GM23338 (cell line): ENCODE measurements at regions not wholly inside any gene's neighbourhood (a gene's known extent, or its start where the extent isn't known, plus 50 kb on each side); places are given as distances from the start of the nearest gene placed in this dataset.

Source experiments
- CTCF ChIP-seq, 2 experiments: fragments of 200-600 bp in 1 of 2; sonication (generic) in 1 of 2; conservative IDR thresholded peaks; 2 replicates each; pipeline versions ENCODE4 v1.5.1 to v1.6.1; 2016 to 2017; ENCODE audit warnings: antibody characterized with exemption in 2 of 2, low read depth in 2 of 2, mild to moderate bottlenecking in 2 of 2, moderate library complexity in 1 of 2
- EZH2 ChIP-seq: fragments of 200-600 bp; sonication (generic); IDR thresholded peaks from one replicate; pipeline ENCODE4 v1.8.0; 2017; ENCODE audit warnings: antibody characterized with exemption, mild to moderate bottlenecking, low read depth; ENCODE audit not compliant: unreplicated experiment
- EZH2phosphoT487 ChIP-seq: fragments of 200-600 bp; sonication (generic); IDR thresholded peaks from one replicate; pipeline ENCODE4 v1.8.1; 2018; ENCODE audit warnings: antibody characterized with exemption; ENCODE audit not compliant: unreplicated experiment
- JUNB ChIP-seq: IDR thresholded peaks from one replicate; pipeline ENCODE4 v1.6.1; 2016; ENCODE audit warnings: antibody characterized with exemption; ENCODE audit not compliant: unreplicated experiment
- NANOG ChIP-seq: IDR thresholded peaks from 2 replicates; pipeline ENCODE4 v1.6.1; 2016; ENCODE audit warnings: antibody characterized with exemption, borderline replicate concordance
- POLR2AphosphoS5 ChIP-seq: IDR thresholded peaks from 2 replicates; pipeline ENCODE4 v1.6.1; 2016; ENCODE audit warnings: antibody characterized with exemption, low read depth
- STAT1 ChIP-seq: IDR thresholded peaks from one replicate; pipeline ENCODE4 v1.6.1; 2016; ENCODE audit warnings: antibody characterized with exemption; ENCODE audit not compliant: unreplicated experiment
- ZNF331 ChIP-seq: fragments of 250-450 bp; sonication (Bioruptor Pico); IDR thresholded peaks from 2 replicates; pipeline ENCODE4 v1.5.0; 2020; ENCODE audit warnings: low read depth, mild to moderate bottlenecking, moderate library complexity
- TF ChIP-seq, protein P1 (sequence below): IDR thresholded peaks from one replicate; pipeline ENCODE4 v1.6.1; 2018; ENCODE audit warnings: antibody characterized with exemption; ENCODE audit not compliant: unreplicated experiment
- TF ChIP-seq, protein P2 (sequence below): IDR thresholded peaks from 2 replicates; pipeline ENCODE4 v1.6.1; 2016; ENCODE audit warnings: antibody characterized with exemption
- TF ChIP-seq, protein P3 (sequence below): fragments of 250-450 bp; sonication (Bioruptor Pico); IDR thresholded peaks from 2 replicates; pipeline ENCODE4 v1.5.0; 2020; ENCODE audit warnings: mild to moderate bottlenecking, moderate library complexity

DNA sequence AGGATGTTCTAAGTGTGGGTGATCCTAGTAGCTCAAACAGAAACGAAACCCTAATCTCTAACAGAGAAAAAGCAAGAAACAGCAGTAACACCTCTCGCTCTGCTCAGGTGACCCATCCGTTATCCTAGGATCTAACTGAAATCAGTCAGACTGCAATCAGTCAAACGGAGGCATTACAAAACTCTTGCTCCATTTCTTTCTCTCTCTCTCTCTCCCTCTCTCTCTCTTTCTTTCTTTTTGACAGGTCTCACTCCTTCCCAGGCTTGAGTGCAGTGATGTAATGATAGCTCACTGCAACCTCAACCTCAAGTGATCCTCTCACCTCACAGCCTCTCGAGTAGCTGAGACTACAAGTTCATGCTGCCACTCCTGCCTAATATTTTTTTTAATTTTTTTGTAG is 1283.5 kb upstream of the CELF2 start:
- no peak for TF ChIP-seq CTCF (conservative IDR thresholded peaks at IDR 0.05; ENCODE audit: low read depth in 2 of 2)
- no peak for TF ChIP-seq EZH2
- TF ChIP-seq JUNB: no peak
- no peak for TF ChIP-seq POLR2AphosphoS5
- no peak for TF ChIP-seq ZNF331 (CRISPR knock-in tag)
- TF ChIP-seq EZH2phosphoT487: no peak
- no peak for TF ChIP-seq STAT1
- TF ChIP-seq, protein P1, sequence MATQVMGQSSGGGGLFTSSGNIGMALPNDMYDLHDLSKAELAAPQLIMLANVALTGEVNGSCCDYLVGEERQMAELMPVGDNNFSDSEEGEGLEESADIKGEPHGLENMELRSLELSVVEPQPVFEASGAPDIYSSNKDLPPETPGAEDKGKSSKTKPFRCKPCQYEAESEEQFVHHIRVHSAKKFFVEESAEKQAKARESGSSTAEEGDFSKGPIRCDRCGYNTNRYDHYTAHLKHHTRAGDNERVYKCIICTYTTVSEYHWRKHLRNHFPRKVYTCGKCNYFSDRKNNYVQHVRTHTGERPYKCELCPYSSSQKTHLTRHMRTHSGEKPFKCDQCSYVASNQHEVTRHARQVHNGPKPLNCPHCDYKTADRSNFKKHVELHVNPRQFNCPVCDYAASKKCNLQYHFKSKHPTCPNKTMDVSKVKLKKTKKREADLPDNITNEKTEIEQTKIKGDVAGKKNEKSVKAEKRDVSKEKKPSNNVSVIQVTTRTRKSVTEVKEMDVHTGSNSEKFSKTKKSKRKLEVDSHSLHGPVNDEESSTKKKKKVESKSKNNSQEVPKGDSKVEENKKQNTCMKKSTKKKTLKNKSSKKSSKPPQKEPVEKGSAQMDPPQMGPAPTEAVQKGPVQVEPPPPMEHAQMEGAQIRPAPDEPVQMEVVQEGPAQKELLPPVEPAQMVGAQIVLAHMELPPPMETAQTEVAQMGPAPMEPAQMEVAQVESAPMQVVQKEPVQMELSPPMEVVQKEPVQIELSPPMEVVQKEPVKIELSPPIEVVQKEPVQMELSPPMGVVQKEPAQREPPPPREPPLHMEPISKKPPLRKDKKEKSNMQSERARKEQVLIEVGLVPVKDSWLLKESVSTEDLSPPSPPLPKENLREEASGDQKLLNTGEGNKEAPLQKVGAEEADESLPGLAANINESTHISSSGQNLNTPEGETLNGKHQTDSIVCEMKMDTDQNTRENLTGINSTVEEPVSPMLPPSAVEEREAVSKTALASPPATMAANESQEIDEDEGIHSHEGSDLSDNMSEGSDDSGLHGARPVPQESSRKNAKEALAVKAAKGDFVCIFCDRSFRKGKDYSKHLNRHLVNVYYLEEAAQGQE: no peak
- TF ChIP-seq, protein P2, sequence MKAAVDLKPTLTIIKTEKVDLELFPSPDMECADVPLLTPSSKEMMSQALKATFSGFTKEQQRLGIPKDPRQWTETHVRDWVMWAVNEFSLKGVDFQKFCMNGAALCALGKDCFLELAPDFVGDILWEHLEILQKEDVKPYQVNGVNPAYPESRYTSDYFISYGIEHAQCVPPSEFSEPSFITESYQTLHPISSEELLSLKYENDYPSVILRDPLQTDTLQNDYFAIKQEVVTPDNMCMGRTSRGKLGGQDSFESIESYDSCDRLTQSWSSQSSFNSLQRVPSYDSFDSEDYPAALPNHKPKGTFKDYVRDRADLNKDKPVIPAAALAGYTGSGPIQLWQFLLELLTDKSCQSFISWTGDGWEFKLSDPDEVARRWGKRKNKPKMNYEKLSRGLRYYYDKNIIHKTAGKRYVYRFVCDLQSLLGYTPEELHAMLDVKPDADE: no peak
- TF ChIP-seq, protein P3, sequence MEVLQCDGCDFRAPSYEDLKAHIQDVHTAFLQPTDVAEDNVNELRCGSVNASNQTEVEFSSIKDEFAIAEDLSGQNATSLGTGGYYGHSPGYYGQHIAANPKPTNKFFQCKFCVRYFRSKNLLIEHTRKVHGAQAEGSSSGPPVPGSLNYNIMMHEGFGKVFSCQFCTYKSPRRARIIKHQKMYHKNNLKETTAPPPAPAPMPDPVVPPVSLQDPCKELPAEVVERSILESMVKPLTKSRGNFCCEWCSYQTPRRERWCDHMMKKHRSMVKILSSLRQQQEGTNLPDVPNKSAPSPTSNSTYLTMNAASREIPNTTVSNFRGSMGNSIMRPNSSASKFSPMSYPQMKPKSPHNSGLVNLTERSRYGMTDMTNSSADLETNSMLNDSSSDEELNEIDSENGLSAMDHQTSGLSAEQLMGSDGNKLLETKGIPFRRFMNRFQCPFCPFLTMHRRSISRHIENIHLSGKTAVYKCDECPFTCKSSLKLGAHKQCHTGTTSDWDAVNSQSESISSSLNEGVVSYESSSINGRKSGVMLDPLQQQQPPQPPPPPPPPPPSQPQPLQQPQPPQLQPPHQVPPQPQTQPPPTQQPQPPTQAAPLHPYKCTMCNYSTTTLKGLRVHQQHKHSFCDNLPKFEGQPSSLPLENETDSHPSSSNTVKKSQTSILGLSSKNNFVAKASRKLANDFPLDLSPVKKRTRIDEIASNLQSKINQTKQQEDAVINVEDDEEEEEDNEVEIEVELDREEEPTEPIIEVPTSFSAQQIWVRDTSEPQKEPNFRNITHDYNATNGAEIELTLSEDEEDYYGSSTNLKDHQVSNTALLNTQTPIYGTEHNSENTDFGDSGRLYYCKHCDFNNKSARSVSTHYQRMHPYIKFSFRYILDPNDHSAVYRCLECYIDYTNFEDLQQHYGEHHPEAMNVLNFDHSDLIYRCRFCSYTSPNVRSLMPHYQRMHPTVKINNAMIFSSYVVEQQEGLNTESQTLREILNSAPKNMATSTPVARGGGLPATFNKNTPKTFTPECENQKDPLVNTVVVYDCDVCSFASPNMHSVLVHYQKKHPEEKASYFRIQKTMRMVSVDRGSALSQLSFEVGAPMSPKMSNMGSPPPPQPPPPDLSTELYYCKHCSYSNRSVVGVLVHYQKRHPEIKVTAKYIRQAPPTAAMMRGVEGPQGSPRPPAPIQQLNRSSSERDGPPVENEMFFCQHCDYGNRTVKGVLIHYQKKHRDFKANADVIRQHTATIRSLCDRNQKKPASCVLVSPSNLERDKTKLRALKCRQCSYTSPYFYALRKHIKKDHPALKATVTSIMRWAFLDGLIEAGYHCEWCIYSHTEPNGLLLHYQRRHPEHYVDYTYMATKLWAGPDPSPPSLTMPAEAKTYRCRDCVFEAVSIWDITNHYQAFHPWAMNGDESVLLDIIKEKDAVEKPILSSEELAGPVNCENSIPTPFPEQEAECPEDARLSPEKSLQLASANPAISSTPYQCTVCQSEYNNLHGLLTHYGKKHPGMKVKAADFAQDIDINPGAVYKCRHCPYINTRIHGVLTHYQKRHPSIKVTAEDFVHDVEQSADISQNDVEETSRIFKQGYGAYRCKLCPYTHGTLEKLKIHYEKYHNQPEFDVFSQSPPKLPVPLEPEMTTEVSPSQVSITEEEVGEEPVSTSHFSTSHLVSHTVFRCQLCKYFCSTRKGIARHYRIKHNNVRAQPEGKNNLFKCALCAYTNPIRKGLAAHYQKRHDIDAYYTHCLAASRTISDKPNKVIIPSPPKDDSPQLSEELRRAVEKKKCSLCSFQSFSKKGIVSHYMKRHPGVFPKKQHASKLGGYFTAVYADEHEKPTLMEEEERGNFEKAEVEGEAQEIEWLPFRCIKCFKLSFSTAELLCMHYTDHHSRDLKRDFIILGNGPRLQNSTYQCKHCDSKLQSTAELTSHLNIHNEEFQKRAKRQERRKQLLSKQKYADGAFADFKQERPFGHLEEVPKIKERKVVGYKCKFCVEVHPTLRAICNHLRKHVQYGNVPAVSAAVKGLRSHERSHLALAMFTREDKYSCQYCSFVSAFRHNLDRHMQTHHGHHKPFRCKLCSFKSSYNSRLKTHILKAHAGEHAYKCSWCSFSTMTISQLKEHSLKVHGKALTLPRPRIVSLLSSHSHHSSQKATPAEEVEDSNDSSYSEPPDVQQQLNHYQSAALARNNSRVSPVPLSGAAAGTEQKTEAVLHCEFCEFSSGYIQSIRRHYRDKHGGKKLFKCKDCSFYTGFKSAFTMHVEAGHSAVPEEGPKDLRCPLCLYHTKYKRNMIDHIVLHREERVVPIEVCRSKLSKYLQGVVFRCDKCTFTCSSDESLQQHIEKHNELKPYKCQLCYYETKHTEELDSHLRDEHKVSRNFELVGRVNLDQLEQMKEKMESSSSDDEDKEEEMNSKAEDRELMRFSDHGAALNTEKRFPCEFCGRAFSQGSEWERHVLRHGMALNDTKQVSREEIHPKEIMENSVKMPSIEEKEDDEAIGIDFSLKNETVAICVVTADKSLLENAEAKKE (CRISPR knock-in tag): no peak
- no peak for TF ChIP-seq NANOG
